Lower leg skin (tissue), 3 donors: ENCODE measurements at regions not wholly inside any gene's neighbourhood (a gene's known extent, or its start where the extent isn't known, plus 50 kb on each side); places are given as distances from the start of the nearest gene placed in this dataset.

Experiments
- CTCF ChIP-seq, 3 donors: fragments of 450-650 bp; IDR thresholded peaks; one replicate each; pipeline ENCODE4 v1.5.1; 2016; ENCODE audit warnings: antibody characterized with exemption in 3 of 3, mild to moderate bottlenecking in 3 of 3, moderate library complexity in 2 of 3
- POLR2A ChIP-seq, 2 donors: fragments of 450-650 bp; IDR thresholded peaks; one replicate each; pipeline ENCODE4 v1.6.1; 2016 to 2017; ENCODE audit warnings: antibody characterized with exemption in 2 of 2, mild to moderate bottlenecking in 1 of 2, moderate library complexity in 1 of 2

GRCh38 chr9:109975574-109976295, 195.7 kb downstream of the PALM2AKAP2 start:
- TF ChIP-seq CTCF (IDR thresholded peaks at IDR 0.05) (no peak), POLR2A (IDR thresholded peaks at IDR 0.05) (no peak)
